Spleen (tissue), 7 donors: ENCODE measurements at regions not wholly inside any gene's neighbourhood (a gene's known extent, or its start where the extent isn't known, plus 50 kb on each side); places are given as distances from the start of the nearest gene placed in this dataset.

Source experiments
- POLR2A ChIP-seq, 3 donors: fragments of 450-650 bp; IDR thresholded peaks; one replicate each; pipeline ENCODE4 v1.5.1; 2017; ENCODE audit warnings: antibody characterized with exemption in 3 of 3, mild to moderate bottlenecking in 1 of 3
- POLR2AphosphoS5 ChIP-seq, 3 donors: sonication (generic); formaldehyde crosslinking; IDR thresholded peaks; one replicate each; pipeline ENCODE4 v1.5.1; 2017; ENCODE audit warnings: antibody characterized with exemption in 3 of 3
- TF ChIP-seq, protein P1 (sequence below), 11 experiments: fragments of 200-600 bp in 7 of 11; fragments of 450-650 bp in 4 of 11; sonication (generic) in 4 of 11; IDR thresholded peaks in 8 of 11; conservative IDR thresholded peaks in 3 of 11; 1 replicate in 7 of 11; 2 replicates in 4 of 11; pipeline versions ENCODE4 v1.4.0 to v1.8.0; 2016 to 2021; ENCODE audit warnings: antibody characterized with exemption in 11 of 11, inconsistent platforms in 4 of 11, mild to moderate bottlenecking in 1 of 11
- donor health status: DM: no; HTN: no; CAD: no; lungs with moderate emphysema.
- donor health status: DM: no; HTN: no; CAD: no.
- donor health status: DM: no; HTN: no; CAD: no.

DNA sequence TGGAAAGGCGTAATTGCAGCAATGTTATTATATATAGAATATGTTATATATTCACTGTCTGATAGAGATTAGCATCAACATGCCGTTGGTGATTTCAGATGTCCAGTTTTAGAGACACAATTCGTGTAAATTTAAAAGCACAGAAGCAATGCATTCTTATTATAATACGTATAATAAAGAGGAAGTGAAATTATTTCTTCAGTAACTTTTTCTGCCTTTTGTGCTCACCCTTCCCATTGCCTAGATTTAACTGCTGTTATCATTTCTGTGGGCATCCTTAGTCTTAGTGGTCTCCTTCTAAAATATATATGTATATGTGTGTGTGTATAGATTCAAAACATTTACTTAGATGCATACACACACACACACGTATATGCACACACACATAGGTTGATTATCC, 592.5 kb upstream of the GOLIM4 start:
- TF ChIP-seq POLR2AphosphoS5 (IDR thresholded peaks at IDR 0.05) (no peak), POLR2A (IDR thresholded peaks at IDR 0.05) (no peak)
- TF ChIP-seq, protein P1, sequence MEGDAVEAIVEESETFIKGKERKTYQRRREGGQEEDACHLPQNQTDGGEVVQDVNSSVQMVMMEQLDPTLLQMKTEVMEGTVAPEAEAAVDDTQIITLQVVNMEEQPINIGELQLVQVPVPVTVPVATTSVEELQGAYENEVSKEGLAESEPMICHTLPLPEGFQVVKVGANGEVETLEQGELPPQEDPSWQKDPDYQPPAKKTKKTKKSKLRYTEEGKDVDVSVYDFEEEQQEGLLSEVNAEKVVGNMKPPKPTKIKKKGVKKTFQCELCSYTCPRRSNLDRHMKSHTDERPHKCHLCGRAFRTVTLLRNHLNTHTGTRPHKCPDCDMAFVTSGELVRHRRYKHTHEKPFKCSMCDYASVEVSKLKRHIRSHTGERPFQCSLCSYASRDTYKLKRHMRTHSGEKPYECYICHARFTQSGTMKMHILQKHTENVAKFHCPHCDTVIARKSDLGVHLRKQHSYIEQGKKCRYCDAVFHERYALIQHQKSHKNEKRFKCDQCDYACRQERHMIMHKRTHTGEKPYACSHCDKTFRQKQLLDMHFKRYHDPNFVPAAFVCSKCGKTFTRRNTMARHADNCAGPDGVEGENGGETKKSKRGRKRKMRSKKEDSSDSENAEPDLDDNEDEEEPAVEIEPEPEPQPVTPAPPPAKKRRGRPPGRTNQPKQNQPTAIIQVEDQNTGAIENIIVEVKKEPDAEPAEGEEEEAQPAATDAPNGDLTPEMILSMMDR (IDR thresholded peaks at IDR 0.05 in 8 of 11, conservative IDR thresholded peaks at IDR 0.05 in 3 of 11) = no peak
